ENCODE measurements at regions not wholly inside any gene's neighbourhood (a gene's known extent, or its start where the extent isn't known, plus 50 kb on each side); places are given as distances from the start of the nearest gene placed in this dataset.

DNA sequence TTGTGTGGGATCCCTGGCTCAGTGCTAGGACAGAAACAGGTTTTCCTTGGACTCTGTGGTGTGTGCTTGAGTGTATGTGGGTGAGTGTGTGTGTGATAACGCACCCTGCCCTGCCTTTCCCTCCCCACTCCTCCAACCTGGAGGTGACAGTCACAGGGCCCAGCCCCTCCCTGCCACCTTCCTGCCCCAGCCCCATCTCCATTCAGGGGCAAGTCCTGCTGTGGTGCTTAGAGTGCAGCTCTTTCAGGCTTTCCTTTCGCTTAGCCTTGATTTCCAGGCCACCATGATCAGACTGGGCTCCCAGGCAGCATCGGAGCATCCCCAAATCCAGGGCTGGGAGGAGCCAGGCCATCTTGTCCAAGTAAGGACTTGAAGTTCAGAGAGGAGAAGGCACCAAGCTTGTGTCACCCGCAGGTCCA, 185.2 kb downstream of the ZFP36L2 start:
- no peak for DNase-seq (ENCODE audit: low read depth in 6 of 9, low spot score in 9 of 9)
- no peaks in the 10 kb centered on the region for H3K9me3 ChIP-seq (ENCODE audit: control insufficient read depth in 2 of 2, insufficient read depth in 1 of 2, low read length in 1 of 2)
- H3K27me3 ChIP-seq (ENCODE audit: control insufficient read depth in 2 of 2, insufficient read depth in 1 of 2, low read length in 1 of 2): no peaks in the 10 kb centered on the region
- no peaks in the 10 kb centered on the region for H3K36me3 ChIP-seq (ENCODE audit: control insufficient read depth in 2 of 2, insufficient read depth in 2 of 2, low read length in 1 of 2)
- H3K4me1 ChIP-seq (ENCODE audit: control insufficient read depth in 2 of 2, insufficient read depth in 2 of 2, low read length in 2 of 2): peaks cover 5 to 65% of the 10 kb centered on the region in 2 donors
- 92% methylated on average over 4 of the region's 4 CpGs for WGBS
- H3K27ac ChIP-seq (ENCODE audit: low read depth in 1 of 2, low read length in 1 of 2): peak overlapping the region in 1 of 2 donors; percentile 51
- H3K4me3 ChIP-seq (ENCODE audit: low read length in 2 of 2): no peak overlapping the region

DNA sequence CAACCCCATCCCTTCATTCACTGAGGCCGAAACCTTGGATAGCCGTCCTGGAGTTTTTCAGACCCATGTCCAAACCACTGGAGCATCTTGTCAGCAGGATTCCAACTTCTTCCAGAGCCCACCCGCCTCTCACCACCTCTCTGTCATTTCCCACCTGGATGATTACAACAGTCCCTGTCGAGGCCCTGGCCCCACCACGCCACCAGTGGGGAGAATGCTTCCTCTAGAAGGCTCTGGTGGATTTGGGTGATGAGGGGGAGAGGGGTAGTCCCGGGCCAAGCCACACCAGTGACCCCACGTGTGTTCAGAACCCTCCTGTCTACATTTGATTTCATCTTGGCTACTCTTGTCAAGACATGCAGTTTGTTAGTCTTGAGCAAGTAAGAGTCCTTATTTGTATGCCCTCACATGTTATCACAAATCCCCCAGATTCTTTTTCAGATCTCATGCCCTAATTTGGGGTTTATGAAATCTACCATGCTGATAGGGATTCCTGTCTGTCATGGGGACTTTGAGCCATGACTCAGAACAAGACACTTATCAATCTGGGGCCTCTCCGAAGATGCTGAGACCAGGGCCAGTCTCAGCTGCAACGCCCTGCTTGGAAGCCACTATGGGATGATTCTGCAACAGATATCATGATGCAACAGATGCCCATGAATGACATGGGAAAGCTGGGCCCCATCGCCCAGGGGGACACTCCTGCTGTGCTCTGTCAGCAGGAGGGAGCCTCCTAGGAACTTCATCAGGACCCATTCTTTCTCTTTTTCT, 186.1 kb downstream of the ZFP36L2 start:
- H3K27me3 ChIP-seq (ENCODE audit: control insufficient read depth in 2 of 2, insufficient read depth in 1 of 2, low read length in 1 of 2): no peaks in the 10 kb centered on the region
- H3K36me3 ChIP-seq (ENCODE audit: control insufficient read depth in 2 of 2, insufficient read depth in 2 of 2, low read length in 1 of 2): no peaks in the 10 kb centered on the region
- 89% methylated on average over 10 of the region's 10 CpGs for WGBS
- no peaks in the 10 kb centered on the region for H3K9me3 ChIP-seq (ENCODE audit: control insufficient read depth in 2 of 2, insufficient read depth in 1 of 2, low read length in 1 of 2)
- peak overlapping the region in 1 of 2 donors; percentile 3 for H3K27ac ChIP-seq (ENCODE audit: low read depth in 1 of 2, low read length in 1 of 2)
- peaks cover 5 to 58% of the 10 kb centered on the region in 2 donors for H3K4me1 ChIP-seq (ENCODE audit: control insufficient read depth in 2 of 2, insufficient read depth in 2 of 2, low read length in 2 of 2)
- DNase-seq (ENCODE audit: low read depth in 6 of 9, low spot score in 9 of 9): no peak
- no peak overlapping the region for H3K4me3 ChIP-seq (ENCODE audit: low read length in 2 of 2)

DNA sequence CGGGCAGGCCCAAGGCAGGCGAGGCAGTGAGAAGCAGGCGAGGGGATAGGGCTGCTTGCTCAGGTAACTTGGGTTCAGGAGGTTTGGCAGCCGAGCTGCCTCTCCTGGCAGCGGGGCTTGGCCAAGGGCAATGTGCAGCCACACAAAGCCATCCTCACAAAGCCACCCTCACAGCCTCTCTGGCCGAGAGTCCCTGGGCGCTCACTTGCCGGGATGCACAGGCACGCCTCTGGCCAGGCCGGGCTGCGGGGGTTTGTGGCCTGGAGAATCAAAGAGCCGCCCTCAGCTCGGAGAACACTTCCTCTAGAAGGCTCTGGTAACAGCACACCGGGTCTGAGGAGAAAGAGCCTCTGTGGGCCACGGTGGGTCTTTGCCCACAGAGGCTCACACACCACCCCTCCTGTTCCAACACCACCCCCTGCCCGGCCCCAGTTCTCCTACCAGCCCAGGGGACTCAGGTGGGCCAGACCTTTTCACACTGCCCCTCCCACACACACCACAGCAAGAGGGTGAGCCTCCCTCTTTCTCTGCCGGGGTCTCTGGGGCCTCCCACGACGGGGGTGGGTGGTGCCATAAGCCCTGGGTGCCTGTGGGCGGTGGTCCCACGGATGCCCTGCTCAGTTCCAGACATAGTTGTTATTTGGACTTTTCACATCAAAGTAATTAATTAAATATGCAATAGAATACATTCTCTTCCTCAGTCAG, 186.9 kb downstream of the ZFP36L2 start:
- WGBS: 52% methylated on average over 21 of the region's 21 CpGs
- no peak for DNase-seq (ENCODE audit: low read depth in 6 of 9, low spot score in 9 of 9)
- Histone ChIP-seq H3K36me3 (ENCODE audit: control insufficient read depth in 2 of 2, insufficient read depth in 2 of 2, low read length in 1 of 2) (no peaks in the 10 kb centered on the region), H3K27me3 (ENCODE audit: control insufficient read depth in 2 of 2, insufficient read depth in 1 of 2, low read length in 1 of 2) (no peaks in the 10 kb centered on the region), H3K9me3 (ENCODE audit: control insufficient read depth in 2 of 2, insufficient read depth in 1 of 2, low read length in 1 of 2) (no peaks in the 10 kb centered on the region), H3K27ac (ENCODE audit: low read depth in 1 of 2, low read length in 1 of 2) (peak overlapping the region; percentile 4 to 55), H3K4me1 (ENCODE audit: control insufficient read depth in 2 of 2, insufficient read depth in 2 of 2, low read length in 2 of 2) (peaks cover 5 to 58% of the 10 kb centered on the region in 2 donors), H3K4me3 (ENCODE audit: low read length in 2 of 2) (no peak overlapping the region)

DNA sequence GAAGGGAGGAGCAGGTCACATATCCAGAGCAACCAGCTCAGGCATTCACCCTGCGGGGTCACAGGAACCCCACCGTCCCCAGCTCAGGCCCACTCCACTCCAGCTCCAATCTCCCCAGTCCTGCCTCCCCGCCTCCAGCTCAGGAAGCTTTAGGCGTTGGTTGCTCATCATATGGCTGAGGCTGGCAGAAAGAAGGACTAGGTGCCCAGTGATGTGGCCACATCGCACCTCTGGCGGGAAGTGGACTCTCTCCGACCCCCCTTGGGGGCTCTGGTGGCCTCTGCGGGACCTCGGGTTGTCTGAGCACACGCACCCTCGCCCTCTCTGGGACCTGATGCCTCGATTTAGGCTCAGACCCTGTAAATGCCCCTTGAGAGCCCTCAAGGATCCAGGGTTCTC, 187.7 kb downstream of the ZFP36L2 start:
- peak overlapping the region in 1 of 2 donors; percentile 55 for H3K27ac ChIP-seq (ENCODE audit: low read depth in 1 of 2, low read length in 1 of 2)
- peaks cover 5 to 50% of the 10 kb centered on the region in 2 donors for H3K4me1 ChIP-seq (ENCODE audit: control insufficient read depth in 2 of 2, insufficient read depth in 2 of 2, low read length in 2 of 2)
- H3K9me3 ChIP-seq (ENCODE audit: control insufficient read depth in 2 of 2, insufficient read depth in 1 of 2, low read length in 1 of 2): no peaks in the 10 kb centered on the region
- no peaks in the 10 kb centered on the region for H3K27me3 ChIP-seq (ENCODE audit: control insufficient read depth in 2 of 2, insufficient read depth in 1 of 2, low read length in 1 of 2)
- H3K4me3 ChIP-seq (ENCODE audit: low read length in 2 of 2): no peak overlapping the region
- H3K36me3 ChIP-seq (ENCODE audit: control insufficient read depth in 2 of 2, insufficient read depth in 2 of 2, low read length in 1 of 2): no peaks in the 10 kb centered on the region
- DNase-seq (ENCODE audit: low read depth in 6 of 9, low spot score in 9 of 9): no peak
- WGBS: 99% methylated on average over 12 of the region's 12 CpGs

DNA sequence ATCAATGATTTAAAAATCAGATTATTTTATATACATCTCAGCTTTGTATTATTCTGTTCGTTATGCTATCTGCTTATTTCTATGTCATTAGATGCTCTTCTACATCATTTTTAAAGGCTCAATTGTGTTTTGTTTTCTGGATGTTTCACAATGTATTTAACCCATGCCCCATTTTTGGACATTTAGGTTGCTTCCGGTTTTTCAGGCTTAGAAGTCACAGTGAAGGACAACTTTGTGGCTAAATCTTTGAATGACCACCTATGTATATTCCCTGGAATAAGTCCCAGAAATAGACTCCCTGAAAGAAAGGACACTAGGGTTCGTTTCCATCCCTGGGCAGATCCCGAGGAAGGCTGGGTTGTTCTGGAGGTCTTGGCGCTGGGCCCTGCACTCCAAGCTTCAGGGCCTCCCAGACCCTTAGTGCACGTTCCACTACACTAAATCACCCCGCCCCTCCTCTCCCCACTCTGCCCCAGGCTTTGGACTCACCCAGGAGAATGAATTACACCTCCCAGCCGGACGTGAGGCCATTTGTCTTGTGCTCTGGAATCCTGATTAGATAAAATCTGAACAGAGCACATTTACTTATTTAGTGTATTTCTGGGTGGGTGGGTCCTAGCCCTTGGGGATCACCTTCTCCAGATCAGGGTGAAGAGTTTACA, 188.2 kb downstream of the ZFP36L2 start:
- Histone ChIP-seq H3K4me3 (ENCODE audit: low read length in 2 of 2) (peak overlapping the region in 1 of 2 donors; percentile 9), H3K9me3 (ENCODE audit: control insufficient read depth in 2 of 2, insufficient read depth in 1 of 2, low read length in 1 of 2) (no peaks in the 10 kb centered on the region), H3K27ac (ENCODE audit: low read depth in 1 of 2, low read length in 1 of 2) (peak overlapping the region in 1 of 2 donors; percentile 47), H3K36me3 (ENCODE audit: control insufficient read depth in 2 of 2, insufficient read depth in 2 of 2, low read length in 1 of 2) (no peaks in the 10 kb centered on the region), H3K27me3 (ENCODE audit: control insufficient read depth in 2 of 2, insufficient read depth in 1 of 2, low read length in 1 of 2) (no peaks in the 10 kb centered on the region), H3K4me1 (ENCODE audit: control insufficient read depth in 2 of 2, insufficient read depth in 2 of 2, low read length in 2 of 2) (peaks cover 5 to 48% of the 10 kb centered on the region in 2 donors)
- WGBS: 95% methylated on average over 9 of the region's 9 CpGs
- no peak for DNase-seq (ENCODE audit: low read depth in 6 of 9, low spot score in 9 of 9)

DNA sequence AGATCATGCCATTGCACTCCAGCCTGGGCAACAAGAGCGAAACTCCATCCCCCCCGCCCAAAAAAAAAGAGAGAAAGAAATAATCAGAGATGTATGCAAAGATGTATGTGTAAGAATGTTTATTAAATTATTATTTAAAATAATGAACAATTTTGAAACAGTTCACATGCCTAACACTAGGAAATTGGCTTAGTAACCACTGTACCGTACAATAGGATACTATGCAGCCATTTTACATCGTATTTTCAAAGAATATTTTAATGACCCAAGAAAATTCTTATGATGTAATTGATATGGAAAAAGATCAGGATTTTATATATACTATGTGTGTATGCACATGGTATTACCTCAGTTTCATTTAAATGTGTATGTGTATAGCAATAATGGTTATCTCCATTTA, 190.5 kb downstream of the ZFP36L2 start:
- no peaks in the 10 kb centered on the region for H3K36me3 ChIP-seq (ENCODE audit: control insufficient read depth in 2 of 2, insufficient read depth in 2 of 2, low read length in 1 of 2)

DNA sequence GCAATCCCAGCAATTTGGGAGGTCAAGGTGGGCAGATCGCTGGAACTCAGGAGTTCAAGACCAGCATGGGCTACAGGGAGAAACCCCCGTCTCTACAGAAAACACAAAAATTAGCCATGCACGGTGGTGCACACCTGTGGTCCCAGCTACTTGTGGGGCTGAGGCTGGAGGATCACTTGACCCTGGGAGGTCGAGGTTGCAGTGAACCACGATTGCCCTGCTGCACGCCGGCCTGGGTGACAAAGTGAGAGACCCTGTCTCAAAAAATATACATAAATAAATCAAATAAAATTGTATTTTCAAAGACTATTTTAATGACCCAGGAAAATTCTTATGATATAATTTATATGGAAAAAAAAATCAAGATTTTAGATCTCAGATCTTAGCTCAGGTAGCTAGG, 191.5 kb downstream of the ZFP36L2 start:
- Histone ChIP-seq H3K9me3 (ENCODE audit: control insufficient read depth in 2 of 2, insufficient read depth in 1 of 2, low read length in 1 of 2) (no peaks in the 10 kb centered on the region), H3K4me1 (ENCODE audit: control insufficient read depth in 2 of 2, insufficient read depth in 2 of 2, low read length in 2 of 2) (peaks cover 7 to 43% of the 10 kb centered on the region in 2 donors), H3K27ac (ENCODE audit: low read depth in 1 of 2, low read length in 1 of 2) (no peak overlapping the region), H3K36me3 (ENCODE audit: control insufficient read depth in 2 of 2, insufficient read depth in 2 of 2, low read length in 1 of 2) (no peaks in the 10 kb centered on the region), H3K4me3 (ENCODE audit: low read length in 2 of 2) (no peak overlapping the region), H3K27me3 (ENCODE audit: control insufficient read depth in 2 of 2, insufficient read depth in 1 of 2, low read length in 1 of 2) (no peaks in the 10 kb centered on the region)
- no peak for DNase-seq (ENCODE audit: low read depth in 6 of 9, low spot score in 9 of 9)
- WGBS: 95% methylated on average over 7 of the region's 7 CpGs

More for the DNA sequence above, 190.5 kb downstream of the ZFP36L2 start:
- Histone ChIP-seq H3K4me1 (ENCODE audit: control insufficient read depth in 2 of 2, insufficient read depth in 2 of 2, low read length in 2 of 2) (peaks cover 7 to 46% of the 10 kb centered on the region in 2 donors), H3K27me3 (ENCODE audit: control insufficient read depth in 2 of 2, insufficient read depth in 1 of 2, low read length in 1 of 2) (no peaks in the 10 kb centered on the region), H3K4me3 (ENCODE audit: low read length in 2 of 2) (no peak overlapping the region), H3K9me3 (ENCODE audit: control insufficient read depth in 2 of 2, insufficient read depth in 1 of 2, low read length in 1 of 2) (no peaks in the 10 kb centered on the region), H3K27ac (ENCODE audit: low read depth in 1 of 2, low read length in 1 of 2) (no peak overlapping the region)
- no peak for DNase-seq (ENCODE audit: low read depth in 6 of 9, low spot score in 9 of 9)
- 99% methylated on average over 4 of the region's 4 CpGs for WGBS

DNA sequence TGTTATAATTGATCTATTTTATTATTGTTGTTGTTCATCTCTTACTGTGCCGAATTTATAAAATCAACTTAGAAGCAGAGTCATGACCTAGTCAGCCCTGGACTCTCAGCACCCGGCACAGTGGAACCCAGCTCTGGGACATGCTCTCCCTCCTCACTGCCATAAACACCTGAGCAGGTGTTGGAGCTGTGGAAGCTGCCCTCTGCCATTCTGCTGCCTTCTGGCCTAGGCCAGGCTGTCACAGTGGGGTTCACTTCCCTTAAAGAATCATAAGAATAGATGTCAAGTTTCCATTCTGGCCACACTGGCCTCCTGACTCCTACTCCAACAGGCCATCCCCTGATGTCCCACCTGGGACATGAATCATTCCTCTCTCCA, 192.2 kb downstream of the ZFP36L2 start:
- WGBS: 99% methylated on average over 2 of the region's 2 CpGs
- no peak for DNase-seq (ENCODE audit: low read depth in 6 of 9, low spot score in 9 of 9)

More for the DNA sequence above, 192.2 kb downstream of the ZFP36L2 start:
- Histone ChIP-seq H3K27ac (ENCODE audit: low read depth in 1 of 2, low read length in 1 of 2) (no peak overlapping the region), H3K27me3 (ENCODE audit: control insufficient read depth in 2 of 2, insufficient read depth in 1 of 2, low read length in 1 of 2) (no peaks in the 10 kb centered on the region), H3K9me3 (ENCODE audit: control insufficient read depth in 2 of 2, insufficient read depth in 1 of 2, low read length in 1 of 2) (no peaks in the 10 kb centered on the region), H3K4me3 (ENCODE audit: low read length in 2 of 2) (no peak overlapping the region), H3K36me3 (ENCODE audit: control insufficient read depth in 2 of 2, insufficient read depth in 2 of 2, low read length in 1 of 2) (no peaks in the 10 kb centered on the region), H3K4me1 (ENCODE audit: control insufficient read depth in 2 of 2, insufficient read depth in 2 of 2, low read length in 2 of 2) (peaks cover 2 to 36% of the 10 kb centered on the region in 2 donors)

All from thymus (tissue), 11 donors.